ENCODE measurements at regions not wholly inside any gene's neighbourhood (a gene's known extent, or its start where the extent isn't known, plus 50 kb on each side); places are given as distances from the start of the nearest gene placed in this dataset.

- TF ChIP-seq CTCF (IDR thresholded peaks at IDR 0.05), result no peak
Observed at GRCh38 chr2:23235292-23235691, 149.7 kb upstream of the KLHL29 start.

DNA sequence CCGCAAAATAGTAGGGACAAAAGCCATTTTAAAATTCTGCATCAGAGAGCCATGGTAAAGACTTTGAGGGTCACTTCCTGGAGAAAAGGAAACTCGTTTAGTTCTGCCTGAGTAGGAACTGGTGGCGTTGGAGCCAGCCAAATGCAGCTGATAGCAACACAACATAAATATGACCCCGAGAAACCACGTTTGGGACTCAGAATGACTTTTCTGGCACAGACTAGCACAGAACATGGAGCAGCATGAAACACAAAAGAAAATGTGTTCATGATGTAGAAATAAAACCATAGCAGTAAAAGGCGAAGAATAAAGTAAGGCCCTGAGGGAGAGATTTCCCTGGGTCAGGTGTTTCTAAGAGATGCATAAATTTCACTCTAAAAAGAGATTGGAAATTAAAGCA lies 149.2 kb upstream of the KLHL29 start:
- no peak for TF ChIP-seq CTCF (IDR thresholded peaks at IDR 0.05)

DNA sequence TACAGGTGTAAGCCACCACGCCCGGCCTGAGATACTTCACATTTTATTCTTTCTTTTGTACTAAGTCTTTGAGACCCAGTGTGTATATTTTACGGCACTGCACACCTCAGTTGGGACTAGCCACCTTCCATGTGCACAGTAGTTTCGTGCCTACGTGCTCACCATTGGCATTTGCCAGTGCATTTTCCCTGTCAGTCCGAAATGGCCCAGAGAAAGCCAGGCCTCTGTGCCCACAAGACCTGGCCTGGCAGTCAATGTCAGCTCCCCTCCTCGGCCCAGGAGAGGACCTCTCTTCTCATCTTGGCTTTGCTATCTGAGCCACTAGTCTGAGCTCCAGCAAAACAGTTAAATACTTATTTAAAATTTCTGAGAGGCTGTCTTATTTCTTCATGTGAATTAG lies 147.8 kb upstream of the KLHL29 start:
- TF ChIP-seq CTCF (IDR thresholded peaks at IDR 0.05), result no peak

- no peak for TF ChIP-seq CTCF (IDR thresholded peaks at IDR 0.05)
Observed at GRCh38 chr2:23238011-23238657, 146.8 kb upstream of the KLHL29 start.

DNA sequence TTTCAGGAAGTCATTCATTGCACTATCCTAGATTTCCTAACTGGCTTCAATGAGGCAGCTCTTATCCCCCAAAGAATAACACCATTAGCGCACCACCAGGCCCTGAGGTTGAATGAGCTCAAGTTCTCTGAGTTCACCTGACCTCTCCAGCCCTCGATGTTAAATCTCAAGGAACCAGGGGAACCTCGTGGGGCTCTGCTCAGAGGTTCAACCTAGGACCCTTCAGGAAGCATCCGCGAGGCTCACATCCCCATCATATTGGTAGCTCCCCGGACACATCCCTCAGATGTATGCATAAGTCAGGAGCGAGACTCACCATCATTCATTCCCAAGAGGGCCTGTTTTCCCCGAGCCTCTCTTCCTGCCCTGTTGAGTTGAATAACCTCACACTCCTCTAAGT lies 145.6 kb upstream of the KLHL29 start:
- no peak for TF ChIP-seq CTCF (IDR thresholded peaks at IDR 0.05)

GRCh38 chr2:23241121-23241520 lies 143.9 kb upstream of the KLHL29 start:
- no peak for TF ChIP-seq CTCF (IDR thresholded peaks at IDR 0.05)

GRCh38 chr2:23241611-23242245 lies 143.3 kb upstream of the KLHL29 start:
- TF ChIP-seq CTCF (IDR thresholded peaks at IDR 0.05), result no peak

Measured in LNCAP (cell line).